ENCODE measurements at regions not wholly inside any gene's neighbourhood (a gene's known extent, or its start where the extent isn't known, plus 50 kb on each side); places are given as distances from the start of the nearest gene placed in this dataset.

DNA sequence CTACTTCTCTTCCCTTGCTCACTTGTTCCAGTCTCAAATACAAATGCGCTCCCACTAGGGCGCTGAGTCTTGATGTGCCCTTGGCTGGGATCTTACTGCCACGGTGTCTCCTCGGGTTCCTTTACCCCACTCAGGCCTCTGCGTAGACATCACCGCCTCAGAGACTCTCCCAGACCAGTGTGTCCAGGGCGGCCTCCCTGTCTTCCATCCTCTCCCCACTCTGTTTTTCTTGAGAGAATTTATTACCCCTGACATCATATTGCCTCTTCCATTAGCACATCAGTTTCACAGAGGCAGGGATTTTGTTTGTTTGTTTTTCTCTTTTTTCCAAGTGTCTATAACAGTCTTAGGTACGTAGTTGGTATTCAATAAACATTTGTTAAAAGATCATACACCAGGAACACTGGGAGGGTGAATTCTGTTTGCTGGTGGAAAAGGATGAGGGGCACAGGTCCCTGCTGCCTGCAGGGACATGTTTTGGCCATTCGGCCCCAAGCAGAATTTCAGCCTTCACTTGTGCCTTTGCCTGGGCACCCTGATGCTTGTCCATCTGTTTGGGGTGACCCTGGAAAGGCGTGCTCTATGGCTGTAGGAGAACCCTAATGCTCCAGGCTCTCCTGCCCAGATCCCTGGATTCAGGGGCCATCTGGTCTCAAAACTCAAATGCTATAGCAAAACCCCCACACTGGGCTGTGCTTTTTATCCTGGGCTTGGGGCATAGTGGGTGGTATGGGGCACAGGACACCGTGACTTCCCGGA, 55.0 kb downstream of the RPL37A start:
- TF ChIP-seq, protein P1, sequence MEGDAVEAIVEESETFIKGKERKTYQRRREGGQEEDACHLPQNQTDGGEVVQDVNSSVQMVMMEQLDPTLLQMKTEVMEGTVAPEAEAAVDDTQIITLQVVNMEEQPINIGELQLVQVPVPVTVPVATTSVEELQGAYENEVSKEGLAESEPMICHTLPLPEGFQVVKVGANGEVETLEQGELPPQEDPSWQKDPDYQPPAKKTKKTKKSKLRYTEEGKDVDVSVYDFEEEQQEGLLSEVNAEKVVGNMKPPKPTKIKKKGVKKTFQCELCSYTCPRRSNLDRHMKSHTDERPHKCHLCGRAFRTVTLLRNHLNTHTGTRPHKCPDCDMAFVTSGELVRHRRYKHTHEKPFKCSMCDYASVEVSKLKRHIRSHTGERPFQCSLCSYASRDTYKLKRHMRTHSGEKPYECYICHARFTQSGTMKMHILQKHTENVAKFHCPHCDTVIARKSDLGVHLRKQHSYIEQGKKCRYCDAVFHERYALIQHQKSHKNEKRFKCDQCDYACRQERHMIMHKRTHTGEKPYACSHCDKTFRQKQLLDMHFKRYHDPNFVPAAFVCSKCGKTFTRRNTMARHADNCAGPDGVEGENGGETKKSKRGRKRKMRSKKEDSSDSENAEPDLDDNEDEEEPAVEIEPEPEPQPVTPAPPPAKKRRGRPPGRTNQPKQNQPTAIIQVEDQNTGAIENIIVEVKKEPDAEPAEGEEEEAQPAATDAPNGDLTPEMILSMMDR (IDR thresholded peaks at IDR 0.05; ENCODE audit: insufficient read depth, low read length, poor library complexity, severe bottlenecking), result no peak
- DNase-seq (ENCODE audit: low read depth), result no peak

DNA sequence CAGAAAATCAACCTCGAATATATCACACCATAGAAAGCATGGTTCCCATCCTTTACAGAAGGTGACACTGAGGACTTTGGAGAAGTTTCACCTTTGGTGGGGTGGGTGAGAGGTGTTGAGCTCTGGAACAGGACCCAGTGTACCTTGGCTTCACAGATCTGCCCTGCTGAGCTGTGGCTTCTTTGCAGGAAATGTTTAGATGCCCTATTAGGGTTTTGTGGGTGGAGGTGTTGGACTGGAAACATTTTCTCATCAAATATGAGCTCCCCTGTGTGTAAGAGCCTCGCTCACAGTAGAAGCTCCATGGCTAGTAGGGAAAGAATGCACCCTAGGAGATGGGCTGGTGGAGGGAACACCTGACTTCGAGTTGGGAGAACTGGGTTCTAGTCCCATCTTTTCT, 55.6 kb downstream of the RPL37A start:
- TF ChIP-seq, protein P1 (IDR thresholded peaks at IDR 0.05; ENCODE audit: insufficient read depth, low read length, poor library complexity, severe bottlenecking), result no peak
- H3K4me3 ChIP-seq (ENCODE audit: low read depth, low read length), result no peak overlapping the region
- H3K36me3 ChIP-seq (ENCODE audit: control insufficient read depth, insufficient read depth, low read length), result no peaks in the 10 kb centered on the region
- H3K27me3 ChIP-seq (ENCODE audit: control insufficient read depth, insufficient read depth, low read length), result no peaks in the 10 kb centered on the region
- no peak for DNase-seq (ENCODE audit: low read depth)

More for the DNA sequence above, 55.0 kb downstream of the RPL37A start:
- no peaks in the 10 kb centered on the region for H3K27me3 ChIP-seq (ENCODE audit: control insufficient read depth, insufficient read depth, low read length)
- H3K4me3 ChIP-seq (ENCODE audit: low read depth, low read length), result no peak overlapping the region
- no peaks in the 10 kb centered on the region for H3K36me3 ChIP-seq (ENCODE audit: control insufficient read depth, insufficient read depth, low read length)

DNA sequence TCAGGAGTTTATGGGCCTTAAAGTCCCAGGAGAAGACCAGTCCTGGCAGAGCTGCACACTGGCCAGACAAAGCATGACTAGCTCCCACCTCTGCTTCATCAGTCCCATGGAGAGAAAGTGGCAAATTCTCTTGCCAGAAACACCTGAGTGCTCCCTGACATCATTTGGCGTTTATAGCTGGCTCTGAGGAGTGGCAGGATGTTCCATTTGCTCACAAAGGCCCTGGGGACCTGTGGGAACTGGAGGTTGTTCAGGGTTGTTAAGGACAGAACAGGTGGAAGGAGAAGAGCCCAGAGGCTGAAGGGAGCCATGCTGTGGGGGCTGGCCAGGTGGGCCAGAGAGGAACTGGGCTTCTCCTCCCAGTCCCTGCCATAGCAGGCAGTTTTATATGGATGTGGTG, 56.1 kb downstream of the RPL37A start:
- H3K4me3 ChIP-seq (ENCODE audit: low read depth, low read length), result no peak overlapping the region
- TF ChIP-seq, protein P1 (IDR thresholded peaks at IDR 0.05; ENCODE audit: insufficient read depth, low read length, poor library complexity, severe bottlenecking), result no peak

DNA sequence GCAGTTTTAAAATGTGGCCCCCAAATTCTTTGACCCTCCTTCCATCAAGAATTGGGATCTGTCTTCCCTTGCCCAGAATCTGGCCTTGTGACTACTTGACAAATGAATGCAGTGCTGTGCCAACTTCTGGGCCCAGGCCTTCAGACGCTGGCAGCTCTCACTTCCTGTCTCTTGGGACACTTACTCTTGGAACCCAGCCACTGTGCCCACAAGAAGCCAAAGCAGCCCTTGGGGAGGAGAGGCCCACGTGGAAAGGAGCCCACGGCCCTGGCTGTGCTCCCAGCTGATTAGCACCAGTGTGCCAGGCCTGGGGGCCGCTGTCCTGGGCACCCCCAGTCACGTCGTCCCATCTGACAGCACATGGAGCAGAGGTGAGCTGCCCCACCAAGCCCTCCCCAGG, 56.6 kb downstream of the RPL37A start:
- no peak overlapping the region for H3K4me3 ChIP-seq (ENCODE audit: low read depth, low read length)
- DNase-seq (ENCODE audit: low read depth), result no peak
- H3K36me3 ChIP-seq (ENCODE audit: control insufficient read depth, insufficient read depth, low read length), result no peaks in the 10 kb centered on the region
- TF ChIP-seq, protein P1 (IDR thresholded peaks at IDR 0.05; ENCODE audit: insufficient read depth, low read length, poor library complexity, severe bottlenecking), result no peak
- no peaks in the 10 kb centered on the region for H3K27me3 ChIP-seq (ENCODE audit: control insufficient read depth, insufficient read depth, low read length)

More for the DNA sequence above, 56.1 kb downstream of the RPL37A start:
- no peaks in the 10 kb centered on the region for H3K27me3 ChIP-seq (ENCODE audit: control insufficient read depth, insufficient read depth, low read length)
- DNase-seq (ENCODE audit: low read depth), result no peak
- no peaks in the 10 kb centered on the region for H3K36me3 ChIP-seq (ENCODE audit: control insufficient read depth, insufficient read depth, low read length)

DNA sequence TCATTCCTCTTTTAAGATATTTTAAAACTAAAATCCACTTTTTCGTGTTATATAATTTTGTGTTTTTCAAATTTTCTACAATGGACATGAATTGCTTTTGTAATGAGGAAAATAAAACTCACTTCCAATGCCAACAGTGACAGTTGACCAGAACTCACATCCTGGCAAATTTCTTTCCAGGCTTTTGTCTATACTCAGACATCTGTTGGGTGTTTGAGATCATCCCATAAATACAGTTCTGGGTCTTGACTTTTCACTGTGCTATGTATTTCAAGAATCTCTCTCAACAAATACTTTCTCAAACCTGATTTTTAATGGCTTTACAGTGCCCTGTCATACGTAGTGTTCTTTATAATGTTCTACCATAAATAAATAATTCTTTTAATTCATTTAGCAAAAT, 57.6 kb downstream of the RPL37A start:
- H3K4me3 ChIP-seq (ENCODE audit: low read depth, low read length), result no peak overlapping the region
- H3K27me3 ChIP-seq (ENCODE audit: control insufficient read depth, insufficient read depth, low read length), result no peaks in the 10 kb centered on the region
- H3K36me3 ChIP-seq (ENCODE audit: control insufficient read depth, insufficient read depth, low read length), result no peaks in the 10 kb centered on the region
- TF ChIP-seq, protein P1 (IDR thresholded peaks at IDR 0.05; ENCODE audit: insufficient read depth, low read length, poor library complexity, severe bottlenecking), result no peak
- no peak for DNase-seq (ENCODE audit: low read depth)

DNA sequence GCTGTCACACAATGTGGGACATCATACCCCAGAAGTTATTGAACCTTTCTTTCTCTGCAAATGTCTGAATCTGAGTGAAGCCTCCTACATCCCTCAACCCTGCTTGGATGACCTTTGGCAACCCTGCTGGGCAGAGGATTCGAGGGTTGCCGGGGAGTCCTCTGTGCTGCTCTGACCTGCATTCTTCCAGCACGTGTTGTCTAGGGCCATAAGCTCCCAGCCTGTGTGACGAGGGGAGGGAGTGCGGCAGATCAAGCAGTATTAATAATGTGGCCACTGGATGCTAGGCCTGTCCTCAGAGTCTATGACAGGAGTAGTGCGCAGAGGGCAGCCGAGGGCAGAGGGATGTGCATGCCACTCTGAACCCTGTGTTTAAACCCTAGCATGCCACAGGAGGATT, 58.8 kb downstream of the RPL37A start:
- TF ChIP-seq, protein P1 (IDR thresholded peaks at IDR 0.05; ENCODE audit: insufficient read depth, low read length, poor library complexity, severe bottlenecking), result no peak
- H3K27me3 ChIP-seq (ENCODE audit: control insufficient read depth, insufficient read depth, low read length), result no peaks in the 10 kb centered on the region
- H3K36me3 ChIP-seq (ENCODE audit: control insufficient read depth, insufficient read depth, low read length), result no peaks in the 10 kb centered on the region
- DNase-seq (ENCODE audit: low read depth), result no peak
- no peak overlapping the region for H3K4me3 ChIP-seq (ENCODE audit: low read depth, low read length)
